GM12864 (cell line): ENCODE measurements at regions not wholly inside any gene's neighbourhood (a gene's known extent, or its start where the extent isn't known, plus 50 kb on each side); places are given as distances from the start of the nearest gene placed in this dataset.

Experiments
- DNase-seq: peaks from one replicate; pipeline ENCODE4 v3.0.0-alpha.2; 2011; ENCODE audit warnings: low read depth
- H3K4me3 ChIP-seq: 2 replicates; pipeline ENCODE4 v1.5.1; 2011; ENCODE audit warnings: mild to moderate bottlenecking, low read depth, low read length, control low read depth
- CTCF ChIP-seq: IDR thresholded peaks from 2 replicates; pipeline ENCODE4 v1.5.1; 2011; ENCODE audit warnings: low read depth, mild to moderate bottlenecking, moderate library complexity, low read length, control low read depth, inconsistent platforms; ENCODE audit errors: missing control alignments

- DNase-seq: no peak
- no peak for TF ChIP-seq CTCF
- H3K4me3 ChIP-seq: no peak overlapping the region
These were observed 219.8 kb downstream of the CDCA7 start for GRCh38 chr2:173574324-173575112.

- no peak for TF ChIP-seq CTCF
- no peak for DNase-seq
- H3K4me3 ChIP-seq: no peak overlapping the region
These were observed 223.9 kb downstream of the CDCA7 start for GRCh38 chr2:173578404-173579107.

GRCh38 chr2:173580351-173580750 is 225.7 kb downstream of the CDCA7 start:
- no peak overlapping the region for H3K4me3 ChIP-seq
- TF ChIP-seq CTCF: no peak
- no peak for DNase-seq

GRCh38 chr2:173580956-173581355 is 226.3 kb downstream of the CDCA7 start:
- no peak overlapping the region for H3K4me3 ChIP-seq
- TF ChIP-seq CTCF: no peak
- no peak for DNase-seq

- no peak for DNase-seq
- H3K4me3 ChIP-seq: no peak overlapping the region
- no peak for TF ChIP-seq CTCF
These were observed 228.5 kb downstream of the CDCA7 start for GRCh38 chr2:173583196-173583595.

- no peak overlapping the region for H3K4me3 ChIP-seq
- no peak for DNase-seq
- TF ChIP-seq CTCF: no peak
These were observed 229.3 kb downstream of the CDCA7 start for GRCh38 chr2:173584000-173584399.
